Endothelial cell of umbilical vein (primary cell): ENCODE measurements at regions not wholly inside any gene's neighbourhood (a gene's known extent, or its start where the extent isn't known, plus 50 kb on each side); places are given as distances from the start of the nearest gene placed in this dataset.

Source experiments
- CTCF ChIP-seq, 2 donors: IDR thresholded peaks; 1 replicate in 1 of 2; 2 replicates in 1 of 2; pipeline ENCODE4 v1.5.1; 2011; ENCODE audit warnings: low read length in 2 of 2, mild to moderate bottlenecking in 2 of 2, moderate library complexity in 2 of 2, control low read depth in 1 of 2, inconsistent platforms in 1 of 2, low read depth in 1 of 2; ENCODE audit not compliant: insufficient read depth in 1 of 2; ENCODE audit errors: extremely low read depth in 1 of 2
- EZH2 ChIP-seq: IDR thresholded peaks from 2 replicates; pipeline ENCODE4 v1.6.1; 2012; ENCODE audit warnings: borderline replicate concordance, low read depth, mild to moderate bottlenecking, moderate library complexity, low read length, inconsistent platforms; ENCODE audit not compliant: severe bottlenecking
- FOS ChIP-seq: IDR thresholded peaks from 2 replicates; pipeline ENCODE4 v1.6.1; 2011; ENCODE audit warnings: mild to moderate bottlenecking, low read length, moderate library complexity, borderline replicate concordance; ENCODE audit not compliant: insufficient read depth
- GATA2 ChIP-seq: IDR thresholded peaks from 2 replicates; pipeline ENCODE4 v1.7.0; 2011; ENCODE audit warnings: low read depth, mild to moderate bottlenecking, moderate library complexity, mixed read lengths, low read length; ENCODE audit not compliant: insufficient read length, insufficient read depth
- JUN ChIP-seq: IDR thresholded peaks from 2 replicates; pipeline ENCODE4 v1.6.1; 2011; ENCODE audit warnings: borderline replicate concordance, low read depth; ENCODE audit not compliant: insufficient read length, insufficient read depth
- POLR2A ChIP-seq: IDR thresholded peaks from 2 replicates; pipeline ENCODE4 v1.6.1; 2012; ENCODE audit warnings: low read depth, mild to moderate bottlenecking, control low read depth, low read length
- POLR2AphosphoS5 ChIP-seq: IDR thresholded peaks from 2 replicates; pipeline ENCODE4 v1.6.1; 2012; ENCODE audit warnings: low read depth, mild to moderate bottlenecking, control low read depth, low read length, moderate library complexity; ENCODE audit not compliant: insufficient read depth

GRCh38 chr15:70284438-70285214 is 186.9 kb upstream of the TLE3 start:
- TF ChIP-seq CTCF (IDR thresholded peaks at IDR 0.05; ENCODE audit: extremely low read depth in 1 of 2, insufficient read depth in 1 of 2, low read depth in 1 of 2, low read length in 2 of 2), result no peak
- TF ChIP-seq POLR2AphosphoS5, result no peak
- no peak for TF ChIP-seq POLR2A
- TF ChIP-seq EZH2, result no peak
- no peak for TF ChIP-seq GATA2
- TF ChIP-seq FOS, result no peak
- no peak for TF ChIP-seq JUN
